NCI-H526 treated with DMSO at 0.1 percent for 48 hours (cell line): ENCODE measurements at regions not wholly inside any gene's neighbourhood (a gene's known extent, or its start where the extent isn't known, plus 50 kb on each side); places are given as distances from the start of the nearest gene placed in this dataset.
"Not testable (repeated sequence)": the region's sequence is repeated elsewhere in the genome, so short reads cannot be mapped to it uniquely, and the experiment has no call there.

Source experiments
- DNase-seq: peaks from one replicate; lab custom pipeline; 2025; lab: John Stamatoyannopoulos, UW

DNA sequence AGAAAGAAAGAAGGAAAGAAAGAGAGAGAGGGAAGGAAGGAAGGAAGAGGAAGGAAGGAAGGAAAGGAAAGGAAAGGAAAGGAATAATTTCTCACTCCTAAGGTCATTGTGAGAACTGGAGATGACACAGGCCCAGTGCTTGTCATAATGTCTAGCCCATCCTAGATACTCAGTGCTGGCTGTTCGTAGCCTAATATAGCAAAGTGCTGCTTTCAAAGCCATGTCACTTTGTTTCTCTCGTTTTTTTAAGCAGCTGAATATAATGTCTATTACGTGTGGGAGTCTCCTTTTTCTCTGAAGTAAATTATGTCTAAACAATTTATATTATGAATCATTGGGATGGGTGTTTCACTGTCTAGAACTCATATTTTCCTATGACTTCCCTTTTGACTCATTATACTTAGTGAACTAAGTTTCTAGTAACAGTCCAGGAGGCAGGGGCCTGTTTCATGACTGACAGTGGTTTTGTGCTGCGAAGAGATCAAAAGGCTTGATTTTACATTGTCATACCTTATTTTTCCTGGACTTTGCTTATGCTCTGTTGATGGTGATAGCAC is 327.0 kb upstream of the ZFP42 start:
- no peak for DNase-seq

DNA sequence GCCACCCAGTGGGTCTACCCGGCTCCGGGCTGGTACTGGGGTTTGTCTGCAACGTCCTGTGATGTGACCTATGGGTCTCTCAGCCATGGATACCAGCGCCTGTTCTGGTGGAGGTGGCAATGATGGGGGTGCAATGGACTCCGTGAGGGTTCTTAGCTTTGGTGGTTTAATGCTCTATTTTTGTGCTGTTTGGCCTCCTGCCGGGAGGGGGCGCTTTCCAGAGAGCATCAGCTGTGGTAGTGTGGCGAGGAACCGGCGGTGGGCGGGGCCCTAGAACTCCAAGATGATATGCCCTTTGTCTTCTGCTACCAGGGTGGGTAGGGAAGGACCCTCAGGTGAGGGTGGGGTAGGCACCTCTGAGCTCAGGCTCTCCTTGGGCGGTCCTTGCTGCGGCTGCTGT is 324.1 kb upstream of the ZFP42 start:
- DNase-seq: not testable (repeated sequence)

DNA sequence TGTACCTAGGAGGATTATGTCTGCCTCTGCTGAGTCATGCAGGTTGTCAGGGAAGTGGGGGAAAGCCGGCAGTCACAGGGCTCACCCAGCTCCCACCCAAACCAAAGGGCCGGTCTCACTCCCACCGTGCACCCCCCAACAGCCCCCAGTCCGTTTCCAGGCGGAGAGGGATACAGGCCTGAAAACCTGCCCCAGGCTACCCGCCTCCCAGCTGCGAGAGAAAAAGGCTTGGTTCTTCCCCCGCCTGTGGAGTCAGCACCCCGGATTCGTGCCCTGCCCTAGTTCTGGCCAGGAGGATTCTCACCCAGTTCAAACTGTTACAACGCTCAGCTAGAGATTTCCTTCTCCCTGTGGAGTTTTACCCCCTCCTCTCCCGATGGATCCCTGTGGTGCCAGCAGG is 323.6 kb upstream of the ZFP42 start:
- not testable (repeated sequence) for DNase-seq

GRCh38 chr4:187672526-187672925 is 323.0 kb upstream of the ZFP42 start:
- DNase-seq: not testable (repeated sequence)

GRCh38 chr4:187679450-187679849 is 316.1 kb upstream of the ZFP42 start:
- DNase-seq: no peak

DNA sequence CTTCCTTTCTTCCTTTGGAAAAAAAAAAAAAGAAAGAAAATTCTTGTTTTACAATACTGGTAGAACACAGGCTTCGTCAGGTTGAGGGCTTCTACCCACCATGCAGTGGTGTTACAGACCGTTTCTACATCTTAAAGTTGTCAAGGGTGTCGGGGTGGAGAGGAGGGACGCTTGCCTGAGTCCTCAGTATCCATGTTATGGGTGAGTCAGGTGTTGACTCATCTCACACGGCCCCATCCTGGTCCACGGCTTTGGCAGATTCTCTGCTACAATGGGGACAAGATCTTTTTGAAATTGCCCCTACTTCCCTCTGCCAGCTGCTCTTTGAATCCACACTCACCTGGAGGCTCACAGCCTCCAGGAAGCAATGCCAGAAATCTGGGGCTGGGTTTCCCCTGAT is 310.3 kb upstream of the ZFP42 start:
- DNase-seq: no peak

DNA sequence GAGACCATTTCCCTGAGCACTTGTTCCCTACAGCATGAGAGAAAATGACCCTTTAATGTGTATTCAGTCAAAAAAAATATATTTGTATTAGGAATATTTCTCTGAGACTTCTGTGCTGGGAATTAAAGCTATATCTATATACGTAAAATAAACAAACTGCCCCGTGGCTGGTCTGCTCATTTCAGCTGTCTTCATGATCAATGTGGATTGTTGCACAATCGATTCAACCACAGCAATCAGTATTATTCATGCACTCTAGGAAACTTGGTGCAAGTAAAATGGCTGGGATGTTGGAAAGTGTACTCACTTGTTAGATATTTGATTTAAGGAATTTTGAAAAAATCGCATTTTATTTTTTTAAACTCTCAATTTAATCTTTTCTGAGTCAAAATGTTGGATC is 307.9 kb upstream of the ZFP42 start:
- no peak for DNase-seq

DNA sequence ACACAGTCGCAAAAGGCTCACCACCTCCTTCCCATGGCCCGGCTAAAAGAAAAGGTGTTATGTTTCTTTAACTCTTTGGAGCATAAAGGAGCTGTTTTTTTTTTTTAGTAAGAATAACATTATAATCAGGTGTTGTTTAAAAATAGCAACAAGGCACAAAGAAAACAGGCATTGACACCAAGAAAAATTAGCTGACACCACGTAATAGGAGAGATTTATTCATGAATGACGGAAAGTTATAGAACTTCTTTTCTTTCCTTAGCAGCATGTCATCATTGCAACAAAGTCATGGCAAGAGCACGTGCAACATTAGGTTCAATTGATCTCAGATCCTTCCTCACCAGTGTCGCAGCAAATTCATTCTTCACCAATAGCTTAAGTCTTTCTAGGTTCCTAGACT is 302.9 kb upstream of the ZFP42 start:
- DNase-seq: no peak

- not testable (repeated sequence) for DNase-seq
Observed at GRCh38 chr4:187695531-187695930, 300.0 kb upstream of the ZFP42 start.

DNA sequence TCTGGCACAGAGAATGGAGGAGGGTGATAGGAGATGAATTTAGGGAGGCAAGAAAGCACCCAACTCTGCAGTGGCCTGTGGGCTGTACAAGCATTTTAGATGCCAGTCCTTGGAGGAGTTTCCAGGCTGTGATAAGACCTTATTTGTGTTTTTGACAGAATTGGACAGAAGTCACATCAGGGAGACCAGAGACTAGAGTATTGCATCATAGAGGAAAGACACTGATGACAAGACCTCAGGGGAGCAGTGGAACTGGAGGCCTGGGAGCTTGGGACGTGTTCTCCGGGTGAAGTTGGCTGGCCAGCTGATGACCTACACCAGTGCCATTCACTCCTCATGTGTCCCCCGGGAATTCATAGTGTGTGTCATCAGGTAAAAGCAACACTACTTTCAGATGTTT is 284.0 kb upstream of the ZFP42 start:
- DNase-seq: no peak

- no peak for DNase-seq
Observed at GRCh38 chr4:187714957-187715356, 280.6 kb upstream of the ZFP42 start.

DNA sequence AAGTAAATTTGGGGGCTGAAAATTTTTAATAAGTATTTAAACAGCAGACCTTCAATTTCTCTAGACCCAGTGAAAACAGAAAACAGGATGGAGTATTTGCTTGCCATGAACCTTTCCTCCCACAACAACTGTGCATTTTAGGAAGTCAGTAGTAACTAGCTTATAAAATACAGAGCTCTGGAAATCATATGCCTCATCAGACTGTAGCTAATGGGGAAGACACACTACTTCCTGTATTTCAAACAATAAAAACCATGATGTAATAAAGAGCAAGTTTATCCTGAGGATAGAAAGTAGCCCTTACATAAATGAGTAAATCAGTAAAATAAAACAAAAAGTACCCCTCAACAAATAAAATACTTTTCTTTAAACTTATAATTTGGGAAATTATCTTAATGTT is 280.1 kb upstream of the ZFP42 start:
- DNase-seq: no peak

DNA sequence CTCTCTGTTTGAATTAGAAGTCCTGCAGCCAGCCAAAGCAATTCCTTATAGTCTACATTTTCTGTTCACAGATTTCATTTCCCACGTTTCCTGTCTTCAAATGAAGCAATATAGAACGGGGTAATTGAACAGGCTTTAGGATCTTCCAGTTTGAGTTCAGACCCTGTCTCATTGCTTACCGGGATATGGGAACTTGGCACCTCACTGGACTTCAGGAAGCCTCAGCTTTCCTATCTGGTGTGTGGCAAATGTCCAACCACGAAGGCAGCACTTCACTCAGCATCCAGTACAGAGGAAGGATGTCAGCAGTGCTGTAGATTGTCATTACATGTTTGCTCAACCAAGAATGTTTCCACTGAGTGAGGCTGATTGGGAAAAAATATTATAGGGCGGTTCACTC is 271.1 kb upstream of the ZFP42 start:
- DNase-seq: no peak

DNA sequence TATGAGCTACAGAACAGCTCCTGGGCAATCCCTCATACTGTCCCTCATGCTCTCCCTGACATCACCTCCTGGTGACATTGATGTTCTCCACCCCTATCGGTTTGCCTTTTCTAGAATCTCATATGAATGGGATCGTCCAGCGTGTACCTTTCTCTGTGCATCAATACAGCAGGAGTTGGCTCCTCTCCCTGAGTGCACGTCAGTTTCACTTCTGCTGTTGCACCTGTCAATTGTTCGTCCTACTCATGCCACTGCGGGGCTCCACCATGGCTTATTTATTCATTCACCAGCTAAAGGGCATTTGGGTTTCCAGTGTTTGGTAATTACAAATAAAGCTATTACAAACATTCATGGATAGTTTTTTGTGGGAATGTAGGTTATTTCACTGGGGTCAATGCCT is 269.1 kb upstream of the ZFP42 start:
- DNase-seq: no peak

DNA sequence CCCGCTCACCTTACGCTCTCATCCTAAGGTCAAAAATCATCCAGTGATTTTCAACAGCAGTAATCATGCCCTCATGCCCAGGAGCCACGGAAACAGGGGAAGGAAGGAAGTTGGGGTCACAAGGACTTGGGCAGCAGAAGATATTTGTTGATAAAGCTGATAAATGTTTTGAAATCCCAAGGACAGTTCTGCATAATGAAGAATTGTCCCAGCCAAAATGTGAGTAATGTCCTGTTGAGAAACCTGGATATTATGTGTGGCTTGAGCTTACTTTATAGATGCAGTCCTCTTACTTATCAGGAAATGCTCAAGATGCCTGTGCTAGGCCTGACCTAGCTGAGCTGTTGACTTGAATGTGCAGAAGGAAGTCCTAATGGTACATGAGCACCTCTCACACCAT is 263.0 kb upstream of the ZFP42 start:
- DNase-seq: no peak

DNA sequence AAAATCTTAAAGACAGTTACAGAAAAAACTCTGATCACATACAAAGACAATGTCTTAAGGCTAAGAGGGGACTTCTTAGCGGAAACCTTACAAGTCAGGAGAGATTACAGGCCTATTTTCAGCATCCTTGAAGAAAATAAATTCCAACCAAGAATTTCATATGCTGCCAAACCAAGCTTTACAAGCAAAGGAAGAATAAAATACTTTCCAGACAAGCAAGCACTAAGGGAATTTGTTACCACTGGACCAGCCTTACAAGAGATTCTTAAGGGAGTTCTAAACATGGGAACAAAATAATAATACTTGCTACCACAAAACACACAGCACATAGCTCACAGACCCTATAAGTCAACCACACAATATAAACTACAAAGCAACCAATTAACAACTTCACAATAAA is 255.8 kb upstream of the ZFP42 start:
- no peak for DNase-seq

DNA sequence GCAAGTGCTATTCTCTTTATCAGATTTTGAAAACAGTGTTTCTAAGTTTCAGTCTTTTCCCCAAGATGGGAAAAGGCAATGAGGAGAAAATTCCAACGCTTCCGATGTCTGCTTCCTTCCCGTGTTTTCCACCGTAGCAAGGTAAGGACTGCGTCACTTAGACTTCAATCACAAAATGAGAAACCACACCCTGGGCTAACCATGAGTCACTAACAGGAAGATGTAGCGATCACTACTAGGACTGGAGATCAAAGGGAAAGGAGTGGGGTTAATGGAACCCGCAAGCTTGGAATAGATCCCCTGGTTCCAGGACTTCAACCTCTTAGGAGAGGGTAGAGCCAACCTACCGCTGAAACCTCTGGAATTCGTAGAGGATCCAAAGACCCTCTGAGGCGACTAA is 250.7 kb upstream of the ZFP42 start:
- no peak for DNase-seq

DNA sequence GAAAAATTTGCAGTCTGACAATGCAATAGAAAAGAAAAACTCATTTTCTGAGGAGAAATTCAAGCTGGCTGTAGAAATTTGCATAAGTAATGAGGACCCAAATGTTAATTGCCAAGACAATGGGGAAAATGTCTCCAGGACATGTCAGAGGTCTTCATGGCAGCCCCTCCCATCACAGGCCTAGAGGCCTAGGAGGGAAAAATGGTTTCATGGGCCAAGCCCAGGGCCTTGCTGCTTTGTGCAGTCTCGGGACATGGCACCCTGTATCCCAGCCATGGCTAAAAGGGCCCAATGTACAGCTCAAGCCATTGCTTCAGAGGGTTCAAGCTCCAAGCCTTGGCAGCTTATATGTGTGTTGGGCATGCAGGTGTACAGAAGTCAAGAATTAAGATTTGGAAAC is 244.9 kb upstream of the ZFP42 start:
- not testable (repeated sequence) for DNase-seq

GRCh38 chr4:187767158-187767557 is 228.4 kb upstream of the ZFP42 start:
- no peak for DNase-seq

DNA sequence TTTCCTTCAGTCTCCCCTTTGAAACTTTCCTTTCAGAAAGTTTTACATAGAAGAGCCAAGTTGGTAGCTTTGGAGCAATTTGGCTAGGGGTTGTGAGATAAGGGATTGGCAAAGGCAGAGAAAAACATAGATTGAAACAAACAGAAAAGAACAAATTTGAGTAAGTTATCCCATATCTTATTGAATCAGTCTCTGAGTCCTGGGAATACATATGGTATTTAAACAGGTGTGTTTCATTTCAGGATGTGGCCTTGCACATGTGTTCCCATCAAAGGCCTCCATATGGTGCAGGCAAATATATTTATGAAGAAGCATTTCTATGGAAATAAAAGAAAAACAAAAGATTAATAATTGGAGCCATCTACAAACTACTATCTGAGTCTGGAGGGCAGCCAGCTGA is 227.9 kb upstream of the ZFP42 start:
- DNase-seq: no peak

DNA sequence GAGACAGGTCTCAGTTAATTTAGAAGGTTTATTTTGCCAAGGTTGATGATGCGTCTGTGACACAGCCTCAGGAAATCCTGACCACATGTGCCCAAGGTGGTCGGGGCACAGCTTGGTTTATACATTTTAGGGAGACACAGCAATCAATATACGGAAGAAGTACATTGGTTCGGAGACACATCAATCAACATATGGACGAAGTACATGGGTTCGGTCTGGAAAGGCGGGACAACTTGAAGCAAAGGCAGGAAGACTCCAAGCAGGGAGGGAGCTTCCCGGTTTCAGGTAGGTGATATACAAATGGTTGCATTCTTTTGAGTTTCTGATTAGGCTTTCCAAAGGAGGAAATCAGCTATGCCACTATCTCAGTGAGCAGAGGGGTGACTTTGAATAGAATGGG is 225.2 kb upstream of the ZFP42 start:
- no peak for DNase-seq

- no peak for DNase-seq
Observed at GRCh38 chr4:187777954-187778353, 217.6 kb upstream of the ZFP42 start.

- DNase-seq: no peak
Observed at GRCh38 chr4:187780070-187780469, 215.5 kb upstream of the ZFP42 start.

DNA sequence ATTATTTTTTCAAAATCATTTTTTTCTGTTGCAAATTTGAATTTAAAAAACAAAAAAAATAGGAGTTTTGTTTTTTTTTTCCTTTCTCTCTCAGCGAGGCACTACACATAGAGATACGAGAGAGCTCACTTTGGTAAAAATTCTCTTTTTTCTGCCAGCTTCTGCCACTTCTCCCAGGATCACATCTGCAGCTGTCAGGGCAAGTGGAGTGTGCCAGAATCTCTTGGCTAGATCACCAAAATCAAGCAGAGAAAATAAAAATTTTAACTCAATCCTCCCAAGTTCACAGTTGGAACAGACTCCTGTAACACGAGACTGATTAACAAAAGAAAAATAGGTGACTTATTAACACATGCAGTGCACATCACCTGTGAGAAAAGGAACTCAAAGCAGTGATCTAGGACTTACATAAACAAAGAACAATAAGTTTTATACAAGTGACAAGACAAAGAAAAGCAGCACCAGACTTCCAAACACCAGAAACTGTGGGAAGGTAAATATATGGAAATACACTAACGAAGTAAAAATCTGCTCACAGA is 213.2 kb upstream of the ZFP42 start:
- DNase-seq: no peak

DNA sequence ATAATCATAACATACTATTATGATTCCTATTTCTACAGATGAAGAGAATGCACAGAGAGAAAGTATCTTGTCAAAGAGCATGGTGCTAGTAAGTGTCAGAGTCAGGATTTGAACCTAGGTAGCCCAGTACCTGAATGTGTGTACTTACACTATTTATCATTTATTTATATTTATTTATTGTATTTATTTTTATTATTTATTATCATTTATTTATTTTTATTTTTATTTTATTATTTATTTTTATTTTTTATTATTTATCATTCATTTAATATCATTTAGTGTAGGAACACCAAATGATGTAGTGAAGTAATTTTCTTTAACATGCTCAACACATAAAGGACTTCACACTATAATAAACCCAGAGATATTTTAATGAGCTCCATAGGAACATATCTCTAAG is 209.4 kb upstream of the ZFP42 start:
- DNase-seq: no peak
